ENCODE measurements at regions not wholly inside any gene's neighbourhood (a gene's known extent, or its start where the extent isn't known, plus 50 kb on each side); places are given as distances from the start of the nearest gene placed in this dataset.

GRCh38 chr7:42319631-42320030 lies 82.6 kb upstream of the GLI3 start:
- Histone ChIP-seq H3K4me1 (ENCODE audit: control insufficient read depth, insufficient read depth, low read length) (no peaks in the 10 kb centered on the region), H3K27ac (ENCODE audit: low read length) (no peak overlapping the region), H3K27me3 (ENCODE audit: control insufficient read depth, insufficient read depth, low read length) (no peaks in the 10 kb centered on the region), H3K9me3 (ENCODE audit: control insufficient read depth, insufficient read depth, low read depth, low read length) (no peaks in the 10 kb centered on the region), H3K4me3 (ENCODE audit: low read depth in 2 of 2, low read length in 2 of 2) (no peak overlapping the region), H3K36me3 (ENCODE audit: control insufficient read depth, insufficient read depth, low read length) (no peaks in the 10 kb centered on the region)
- ChIA-PET CTCF (no interaction called here), POLR2A (no interaction called here)
- DNase-seq (ENCODE audit: low read depth, low spot score) (no peak), ATAC-seq (no peak)
- BruUV-seq (replicated peaks): no TSS peak
- in situ Hi-C loops (cut with HindIII; ENCODE audit: low pct_unique_long_range_greater_than_20kb, low sequenced_read_pairs): no loop called here
- TF ChIP-seq SIN3A (IDR thresholded peaks at IDR 0.05; ENCODE audit: borderline replicate concordance, insufficient read depth, low read depth, low read length): no peak
- TF ChIP-seq, protein P1, sequence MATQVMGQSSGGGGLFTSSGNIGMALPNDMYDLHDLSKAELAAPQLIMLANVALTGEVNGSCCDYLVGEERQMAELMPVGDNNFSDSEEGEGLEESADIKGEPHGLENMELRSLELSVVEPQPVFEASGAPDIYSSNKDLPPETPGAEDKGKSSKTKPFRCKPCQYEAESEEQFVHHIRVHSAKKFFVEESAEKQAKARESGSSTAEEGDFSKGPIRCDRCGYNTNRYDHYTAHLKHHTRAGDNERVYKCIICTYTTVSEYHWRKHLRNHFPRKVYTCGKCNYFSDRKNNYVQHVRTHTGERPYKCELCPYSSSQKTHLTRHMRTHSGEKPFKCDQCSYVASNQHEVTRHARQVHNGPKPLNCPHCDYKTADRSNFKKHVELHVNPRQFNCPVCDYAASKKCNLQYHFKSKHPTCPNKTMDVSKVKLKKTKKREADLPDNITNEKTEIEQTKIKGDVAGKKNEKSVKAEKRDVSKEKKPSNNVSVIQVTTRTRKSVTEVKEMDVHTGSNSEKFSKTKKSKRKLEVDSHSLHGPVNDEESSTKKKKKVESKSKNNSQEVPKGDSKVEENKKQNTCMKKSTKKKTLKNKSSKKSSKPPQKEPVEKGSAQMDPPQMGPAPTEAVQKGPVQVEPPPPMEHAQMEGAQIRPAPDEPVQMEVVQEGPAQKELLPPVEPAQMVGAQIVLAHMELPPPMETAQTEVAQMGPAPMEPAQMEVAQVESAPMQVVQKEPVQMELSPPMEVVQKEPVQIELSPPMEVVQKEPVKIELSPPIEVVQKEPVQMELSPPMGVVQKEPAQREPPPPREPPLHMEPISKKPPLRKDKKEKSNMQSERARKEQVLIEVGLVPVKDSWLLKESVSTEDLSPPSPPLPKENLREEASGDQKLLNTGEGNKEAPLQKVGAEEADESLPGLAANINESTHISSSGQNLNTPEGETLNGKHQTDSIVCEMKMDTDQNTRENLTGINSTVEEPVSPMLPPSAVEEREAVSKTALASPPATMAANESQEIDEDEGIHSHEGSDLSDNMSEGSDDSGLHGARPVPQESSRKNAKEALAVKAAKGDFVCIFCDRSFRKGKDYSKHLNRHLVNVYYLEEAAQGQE (IDR thresholded peaks at IDR 0.05; ENCODE audit: insufficient read depth in 1 of 2, low read depth in 2 of 2, low read length in 1 of 2): no peak
- TF ChIP-seq TCF7L2 (IDR thresholded peaks at IDR 0.05; ENCODE audit: low read depth, low read length): no peak
- TF ChIP-seq POLR2AphosphoS5 (IDR thresholded peaks at IDR 0.05; ENCODE audit: low read depth, low read length): no peak
- TF ChIP-seq, protein P2, sequence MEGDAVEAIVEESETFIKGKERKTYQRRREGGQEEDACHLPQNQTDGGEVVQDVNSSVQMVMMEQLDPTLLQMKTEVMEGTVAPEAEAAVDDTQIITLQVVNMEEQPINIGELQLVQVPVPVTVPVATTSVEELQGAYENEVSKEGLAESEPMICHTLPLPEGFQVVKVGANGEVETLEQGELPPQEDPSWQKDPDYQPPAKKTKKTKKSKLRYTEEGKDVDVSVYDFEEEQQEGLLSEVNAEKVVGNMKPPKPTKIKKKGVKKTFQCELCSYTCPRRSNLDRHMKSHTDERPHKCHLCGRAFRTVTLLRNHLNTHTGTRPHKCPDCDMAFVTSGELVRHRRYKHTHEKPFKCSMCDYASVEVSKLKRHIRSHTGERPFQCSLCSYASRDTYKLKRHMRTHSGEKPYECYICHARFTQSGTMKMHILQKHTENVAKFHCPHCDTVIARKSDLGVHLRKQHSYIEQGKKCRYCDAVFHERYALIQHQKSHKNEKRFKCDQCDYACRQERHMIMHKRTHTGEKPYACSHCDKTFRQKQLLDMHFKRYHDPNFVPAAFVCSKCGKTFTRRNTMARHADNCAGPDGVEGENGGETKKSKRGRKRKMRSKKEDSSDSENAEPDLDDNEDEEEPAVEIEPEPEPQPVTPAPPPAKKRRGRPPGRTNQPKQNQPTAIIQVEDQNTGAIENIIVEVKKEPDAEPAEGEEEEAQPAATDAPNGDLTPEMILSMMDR (IDR thresholded peaks at IDR 0.05): no peak
- intact Hi-C loops (cut with micrococcal nuclease; ENCODE audit: unreplicated experiment): no loop called here

DNA sequence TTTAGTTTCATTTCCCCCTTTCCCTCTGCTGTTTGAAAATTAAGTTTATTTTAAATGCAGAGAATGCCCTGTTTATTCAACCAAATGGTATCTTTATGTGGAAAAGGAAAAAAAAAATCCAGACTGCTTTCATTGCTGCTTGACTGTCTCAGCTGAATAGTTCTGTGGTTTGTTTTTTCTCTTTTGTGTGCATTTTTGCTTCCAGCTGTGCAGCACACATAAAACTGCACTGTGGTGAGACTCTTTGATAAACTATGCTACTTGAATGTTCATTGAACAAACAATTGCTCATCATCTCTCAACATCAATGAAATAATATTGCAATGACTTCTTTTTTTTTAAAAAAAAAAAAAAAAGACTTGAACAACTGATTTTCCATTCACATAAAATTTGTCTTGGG lies 78.6 kb upstream of the GLI3 start:
- TF ChIP-seq SIN3A (IDR thresholded peaks at IDR 0.05; ENCODE audit: borderline replicate concordance, insufficient read depth, low read depth, low read length): no peak
- TF ChIP-seq, protein P1 (IDR thresholded peaks at IDR 0.05; ENCODE audit: insufficient read depth in 1 of 2, low read depth in 2 of 2, low read length in 1 of 2): no peak
- TF ChIP-seq, protein P2 (IDR thresholded peaks at IDR 0.05): no peak
- no peak for TF ChIP-seq TCF7L2 (IDR thresholded peaks at IDR 0.05; ENCODE audit: low read depth, low read length)
- TF ChIP-seq POLR2AphosphoS5 (IDR thresholded peaks at IDR 0.05; ENCODE audit: low read depth, low read length): no peak
- no peak for ATAC-seq
- CTCF ChIA-PET: no interaction called here
- Histone ChIP-seq H3K9me3 (ENCODE audit: control insufficient read depth, insufficient read depth, low read depth, low read length) (no peaks in the 10 kb centered on the region), H3K4me3 (ENCODE audit: low read depth in 2 of 2, low read length in 2 of 2) (no peak overlapping the region), H3K36me3 (ENCODE audit: control insufficient read depth, insufficient read depth, low read length) (no peaks in the 10 kb centered on the region), H3K27me3 (ENCODE audit: control insufficient read depth, insufficient read depth, low read length) (no peaks in the 10 kb centered on the region), H3K4me1 (ENCODE audit: control insufficient read depth, insufficient read depth, low read length) (no peaks in the 10 kb centered on the region), H3K27ac (ENCODE audit: low read length) (no peak overlapping the region)
- in situ Hi-C loops (cut with HindIII; ENCODE audit: low pct_unique_long_range_greater_than_20kb, low sequenced_read_pairs) (no loop called here), intact Hi-C loops (cut with micrococcal nuclease; ENCODE audit: unreplicated experiment) (no loop called here)
- DNase-seq (ENCODE audit: low read depth, low spot score): no peak
- POLR2A ChIA-PET: no interaction called here
- no TSS peak for BruUV-seq (replicated peaks)
